ENCODE measurements at regions not wholly inside any gene's neighbourhood (a gene's known extent, or its start where the extent isn't known, plus 50 kb on each side); places are given as distances from the start of the nearest gene placed in this dataset.

DNA sequence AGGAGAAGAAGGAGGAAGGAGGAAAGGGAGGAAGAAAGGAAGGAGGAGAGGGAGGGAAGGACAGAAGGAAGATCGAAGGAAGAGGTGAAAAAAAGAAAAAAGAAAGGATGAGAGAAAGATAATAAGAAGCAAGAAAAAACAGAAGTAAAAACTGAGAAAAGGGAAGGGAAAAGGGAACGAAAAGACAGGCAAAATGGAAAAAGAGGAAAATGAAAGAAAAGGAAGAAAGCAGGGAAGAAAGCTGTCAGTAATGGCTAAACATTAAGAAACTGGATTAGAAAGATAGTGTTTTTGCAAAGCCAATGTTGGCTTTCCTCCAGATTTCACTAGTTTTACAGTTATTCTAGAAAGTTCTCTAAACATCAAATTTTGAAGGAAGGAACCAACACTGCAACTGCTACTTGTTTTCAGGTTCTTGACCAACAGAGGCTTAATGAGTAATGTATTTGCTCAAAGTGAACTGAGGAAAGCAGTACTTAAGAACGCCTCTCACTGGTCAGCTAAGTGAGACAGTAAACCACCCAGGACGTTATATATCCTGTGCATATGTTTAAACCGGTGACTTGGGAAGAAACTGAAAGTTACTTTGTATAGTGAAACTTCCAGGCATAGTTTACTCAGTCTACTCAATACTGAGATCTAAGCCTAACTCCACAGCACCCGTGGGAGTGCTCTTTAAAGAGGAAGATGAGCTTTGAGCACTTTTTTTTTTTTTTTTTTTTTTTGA, 286.2 kb upstream of the TRIB2 start:
- TF ChIP-seq, protein P1, sequence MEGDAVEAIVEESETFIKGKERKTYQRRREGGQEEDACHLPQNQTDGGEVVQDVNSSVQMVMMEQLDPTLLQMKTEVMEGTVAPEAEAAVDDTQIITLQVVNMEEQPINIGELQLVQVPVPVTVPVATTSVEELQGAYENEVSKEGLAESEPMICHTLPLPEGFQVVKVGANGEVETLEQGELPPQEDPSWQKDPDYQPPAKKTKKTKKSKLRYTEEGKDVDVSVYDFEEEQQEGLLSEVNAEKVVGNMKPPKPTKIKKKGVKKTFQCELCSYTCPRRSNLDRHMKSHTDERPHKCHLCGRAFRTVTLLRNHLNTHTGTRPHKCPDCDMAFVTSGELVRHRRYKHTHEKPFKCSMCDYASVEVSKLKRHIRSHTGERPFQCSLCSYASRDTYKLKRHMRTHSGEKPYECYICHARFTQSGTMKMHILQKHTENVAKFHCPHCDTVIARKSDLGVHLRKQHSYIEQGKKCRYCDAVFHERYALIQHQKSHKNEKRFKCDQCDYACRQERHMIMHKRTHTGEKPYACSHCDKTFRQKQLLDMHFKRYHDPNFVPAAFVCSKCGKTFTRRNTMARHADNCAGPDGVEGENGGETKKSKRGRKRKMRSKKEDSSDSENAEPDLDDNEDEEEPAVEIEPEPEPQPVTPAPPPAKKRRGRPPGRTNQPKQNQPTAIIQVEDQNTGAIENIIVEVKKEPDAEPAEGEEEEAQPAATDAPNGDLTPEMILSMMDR (IDR thresholded peaks at IDR 0.05): no peak
- ATAC-seq (peak; percentile 64), DNase-seq (peak in 1 of 3 donors; percentile 7)
- H3K4me3 ChIP-seq: no peak overlapping the region
- no peaks in the 10 kb centered on the region for H3K9me3 ChIP-seq
- intact Hi-C loops (cut with DNase I, micrococcal nuclease): no loop called here
- H3K4me1 ChIP-seq (ENCODE audit: low read depth): no peaks in the 10 kb centered on the region
- no peaks in the 10 kb centered on the region for H3K36me3 ChIP-seq (ENCODE audit: low read depth)

DNA sequence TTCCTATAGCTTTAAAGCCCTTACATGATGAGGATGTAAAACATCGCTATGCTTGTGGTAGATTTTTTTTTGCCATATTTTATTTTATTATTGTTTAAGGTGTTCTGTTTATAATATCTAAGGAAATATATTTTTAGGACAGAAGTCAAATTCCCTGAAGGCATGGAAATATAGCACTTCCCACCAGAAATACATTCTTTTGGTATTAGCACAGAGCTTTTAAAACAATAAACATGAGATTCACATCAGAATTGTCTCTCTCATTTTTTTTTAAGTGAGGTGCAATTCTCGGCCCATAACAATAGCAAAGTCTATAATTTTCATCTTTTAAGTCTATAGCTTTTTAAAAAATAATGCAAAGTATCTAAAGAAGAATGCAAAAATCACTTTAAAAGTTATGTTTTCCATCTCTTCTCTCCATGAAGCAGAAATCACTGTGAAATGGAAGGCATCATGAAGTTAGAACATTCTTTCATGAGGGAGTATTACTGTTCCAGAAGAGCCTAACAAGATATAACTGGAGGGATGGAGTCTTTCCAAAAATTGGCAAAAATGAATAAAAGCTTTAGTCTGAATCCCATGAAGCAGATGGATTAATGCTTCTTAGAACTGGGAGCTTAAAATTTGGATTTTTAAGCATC, 283.6 kb upstream of the TRIB2 start:
- TF ChIP-seq, protein P1 (IDR thresholded peaks at IDR 0.05): no peak
- H3K4me3 ChIP-seq: no peak overlapping the region
- intact Hi-C loops (cut with DNase I, micrococcal nuclease): no loop called here
- H3K4me1 ChIP-seq (ENCODE audit: low read depth): no peaks in the 10 kb centered on the region
- ATAC-seq (no peak), DNase-seq (no peak)
- H3K36me3 ChIP-seq (ENCODE audit: low read depth): no peaks in the 10 kb centered on the region
- no peaks in the 10 kb centered on the region for H3K9me3 ChIP-seq

DNA sequence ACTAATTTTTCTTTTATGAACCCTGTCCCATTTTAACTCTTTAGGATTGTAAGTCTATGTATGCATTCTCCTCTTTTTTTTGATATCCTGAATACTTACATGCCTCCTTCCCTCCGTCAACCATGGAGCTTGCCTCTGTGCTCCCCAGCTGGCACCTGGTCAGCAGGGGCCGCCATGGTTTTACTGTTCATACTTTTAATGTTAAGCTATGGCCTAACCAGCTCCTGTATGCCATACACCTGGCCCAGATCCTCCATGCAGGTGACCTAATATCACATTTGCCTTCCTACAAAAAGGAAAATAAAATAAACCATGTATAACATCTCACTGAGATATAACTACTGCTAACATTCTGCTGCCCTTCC, 283.1 kb upstream of the TRIB2 start:
- TF ChIP-seq, protein P1 (IDR thresholded peaks at IDR 0.05): no peak
- H3K36me3 ChIP-seq (ENCODE audit: low read depth): no peaks in the 10 kb centered on the region
- ATAC-seq (no peak), DNase-seq (no peak)
- H3K4me3 ChIP-seq: no peak overlapping the region
- intact Hi-C loops (cut with DNase I, micrococcal nuclease): no loop called here
- H3K4me1 ChIP-seq (ENCODE audit: low read depth): no peaks in the 10 kb centered on the region
- H3K9me3 ChIP-seq: no peaks in the 10 kb centered on the region

DNA sequence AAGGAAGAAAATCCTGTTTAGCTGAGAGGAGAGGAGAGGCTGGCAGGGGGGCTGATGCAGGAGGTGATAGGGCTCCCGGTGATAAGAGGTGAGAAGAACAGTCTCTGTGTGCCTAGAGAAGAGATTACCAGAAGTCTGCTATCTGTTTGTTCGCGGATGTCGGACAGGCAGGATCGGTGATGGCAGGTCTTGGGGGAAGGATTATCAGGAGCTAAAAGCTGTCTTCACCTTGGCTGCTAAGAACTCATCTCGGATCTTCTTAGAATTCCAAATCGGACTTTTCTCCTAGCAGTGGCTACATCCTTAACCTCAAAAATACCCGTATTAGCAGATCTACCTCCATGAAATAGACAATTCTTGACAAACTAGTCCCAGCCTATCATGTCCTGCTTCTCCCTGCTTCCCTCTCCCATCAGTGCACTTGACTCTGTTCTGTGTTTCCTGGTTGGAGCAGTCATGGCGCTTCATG, 282.1 kb upstream of the TRIB2 start:
- no peak for ATAC-seq
- TF ChIP-seq, protein P1 (IDR thresholded peaks at IDR 0.05): no peak
- H3K4me3 ChIP-seq: no peak overlapping the region
- H3K9me3 ChIP-seq: no peaks in the 10 kb centered on the region
- H3K36me3 ChIP-seq (ENCODE audit: low read depth): no peaks in the 10 kb centered on the region
- no peaks in the 10 kb centered on the region for H3K4me1 ChIP-seq (ENCODE audit: low read depth)
- no peak for DNase-seq
- intact Hi-C loops (cut with DNase I, micrococcal nuclease): no loop called here

DNA sequence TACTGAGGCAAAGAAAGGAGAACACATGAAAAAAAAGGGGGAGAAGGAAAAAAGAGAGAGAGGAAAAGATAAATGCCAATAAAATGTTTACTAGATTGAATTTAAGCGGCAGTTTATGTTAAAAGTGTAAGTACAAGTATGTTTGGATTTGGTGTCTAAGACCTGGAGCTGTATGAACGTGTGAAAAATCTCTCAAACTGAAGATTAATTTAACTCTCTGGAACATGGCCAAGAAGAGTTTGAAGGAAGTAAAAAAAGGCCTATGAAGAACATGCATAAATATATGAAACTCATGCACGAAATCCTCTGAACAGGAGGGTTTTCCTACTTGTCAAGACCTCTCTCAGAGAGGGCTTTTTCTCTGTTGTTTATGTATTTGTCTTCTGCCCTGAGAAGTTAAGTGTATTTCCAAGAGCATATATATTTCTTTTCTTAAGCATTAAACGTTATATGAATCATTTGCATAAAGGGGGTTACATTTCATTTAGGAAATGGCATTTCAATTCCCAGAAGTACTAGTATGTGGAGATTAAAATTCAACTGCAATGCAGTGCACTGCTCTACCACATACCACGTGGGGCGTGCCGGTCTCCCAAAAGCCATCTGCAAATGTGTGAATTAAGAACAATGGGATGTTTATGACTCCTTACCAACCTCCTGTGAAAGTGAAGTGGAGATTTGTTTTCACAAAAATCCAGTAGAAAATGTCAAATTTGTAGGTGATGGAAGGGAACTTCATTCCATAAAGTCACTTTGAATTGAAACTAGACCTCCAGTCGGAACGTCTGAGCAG, 281.1 kb upstream of the TRIB2 start:
- Histone ChIP-seq H3K4me3 (no peak overlapping the region), H3K36me3 (ENCODE audit: low read depth) (no peaks in the 10 kb centered on the region), H3K4me1 (ENCODE audit: low read depth) (no peaks in the 10 kb centered on the region), H3K9me3 (no peaks in the 10 kb centered on the region)
- ATAC-seq: no peak
- DNase-seq: no peak
- intact Hi-C loops (cut with DNase I, micrococcal nuclease): no loop called here
- TF ChIP-seq, protein P1 (IDR thresholded peaks at IDR 0.05): no peak

Data from mucosa of descending colon (tissue), 3 donors.